Astrocyte of the spinal cord (primary cell): ENCODE measurements at regions not wholly inside any gene's neighbourhood (a gene's known extent, or its start where the extent isn't known, plus 50 kb on each side); places are given as distances from the start of the nearest gene placed in this dataset.

Experiments used
- DNase-seq: peaks from one replicate; pipeline ENCODE4 v3.0.0; 2011; ENCODE audit warnings: low read depth, low spot score
- H3K4me3 ChIP-seq: 2 replicates; pipeline ENCODE4 v1.5.1; 2011; ENCODE audit warnings: low read depth, mild to moderate bottlenecking, low read length, moderate library complexity
- in situ Hi-C: cut with HindIII; loops from 2 replicates; pipeline ENCODE4 v1.10.0; 2017; ENCODE audit warnings: low sequenced_read_pairs
- TF ChIP-seq, protein P1 (sequence below): IDR thresholded peaks from 2 replicates; pipeline ENCODE4 v1.5.1; 2012; ENCODE audit warnings: low read depth, mild to moderate bottlenecking, low read length, inconsistent platforms

DNA sequence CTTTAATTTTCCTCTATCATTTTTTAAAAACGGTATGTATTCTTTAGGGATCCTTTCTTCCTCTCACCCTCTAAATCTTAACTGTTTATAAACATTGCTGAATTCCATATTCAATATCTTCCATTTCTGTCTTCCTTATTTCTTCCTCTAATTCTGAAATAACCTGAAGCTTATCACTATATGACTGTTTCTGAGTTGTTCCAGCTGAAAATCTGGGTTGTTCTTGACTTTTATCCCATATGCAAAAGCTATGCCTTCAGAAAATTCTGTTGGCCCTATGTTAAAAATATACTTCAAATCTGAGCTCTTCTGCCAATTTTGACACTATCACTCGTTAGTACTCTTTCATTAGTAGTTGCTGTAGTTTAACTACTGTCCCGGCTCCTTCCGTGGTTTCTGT is 970.3 kb downstream of the BCL11B start:
- in situ Hi-C loops = no loop called here
- TF ChIP-seq, protein P1, sequence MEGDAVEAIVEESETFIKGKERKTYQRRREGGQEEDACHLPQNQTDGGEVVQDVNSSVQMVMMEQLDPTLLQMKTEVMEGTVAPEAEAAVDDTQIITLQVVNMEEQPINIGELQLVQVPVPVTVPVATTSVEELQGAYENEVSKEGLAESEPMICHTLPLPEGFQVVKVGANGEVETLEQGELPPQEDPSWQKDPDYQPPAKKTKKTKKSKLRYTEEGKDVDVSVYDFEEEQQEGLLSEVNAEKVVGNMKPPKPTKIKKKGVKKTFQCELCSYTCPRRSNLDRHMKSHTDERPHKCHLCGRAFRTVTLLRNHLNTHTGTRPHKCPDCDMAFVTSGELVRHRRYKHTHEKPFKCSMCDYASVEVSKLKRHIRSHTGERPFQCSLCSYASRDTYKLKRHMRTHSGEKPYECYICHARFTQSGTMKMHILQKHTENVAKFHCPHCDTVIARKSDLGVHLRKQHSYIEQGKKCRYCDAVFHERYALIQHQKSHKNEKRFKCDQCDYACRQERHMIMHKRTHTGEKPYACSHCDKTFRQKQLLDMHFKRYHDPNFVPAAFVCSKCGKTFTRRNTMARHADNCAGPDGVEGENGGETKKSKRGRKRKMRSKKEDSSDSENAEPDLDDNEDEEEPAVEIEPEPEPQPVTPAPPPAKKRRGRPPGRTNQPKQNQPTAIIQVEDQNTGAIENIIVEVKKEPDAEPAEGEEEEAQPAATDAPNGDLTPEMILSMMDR = no peak
- H3K4me3 ChIP-seq = no peak overlapping the region
- DNase-seq = no peak

DNA sequence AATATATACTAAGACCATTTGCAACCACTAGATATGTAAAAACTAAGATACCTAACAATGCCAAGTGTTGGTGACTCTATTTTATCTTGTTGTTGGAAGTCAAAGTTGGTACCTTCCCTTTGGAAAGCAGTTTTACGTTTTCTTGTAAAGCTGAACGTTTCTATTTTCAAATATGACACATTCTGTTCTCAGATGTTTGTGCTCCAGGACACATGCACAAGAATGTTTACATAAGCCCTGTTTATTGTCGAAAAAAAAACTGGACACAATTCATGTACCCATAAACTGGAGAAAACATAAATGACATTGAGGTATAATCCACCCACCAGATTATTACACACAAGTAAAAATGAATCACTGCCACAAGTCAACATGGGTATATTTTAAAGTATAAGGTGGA is 967.4 kb downstream of the BCL11B start:
- in situ Hi-C loops = no loop called here
- TF ChIP-seq, protein P1 = no peak
- no peak for DNase-seq
- no peak overlapping the region for H3K4me3 ChIP-seq

GRCh38 chr14:98309591-98309990 is 962.4 kb downstream of the BCL11B start:
- TF ChIP-seq, protein P1 = no peak
- no peak for DNase-seq
- in situ Hi-C loops = no loop called here
- H3K4me3 ChIP-seq = no peak overlapping the region

DNA sequence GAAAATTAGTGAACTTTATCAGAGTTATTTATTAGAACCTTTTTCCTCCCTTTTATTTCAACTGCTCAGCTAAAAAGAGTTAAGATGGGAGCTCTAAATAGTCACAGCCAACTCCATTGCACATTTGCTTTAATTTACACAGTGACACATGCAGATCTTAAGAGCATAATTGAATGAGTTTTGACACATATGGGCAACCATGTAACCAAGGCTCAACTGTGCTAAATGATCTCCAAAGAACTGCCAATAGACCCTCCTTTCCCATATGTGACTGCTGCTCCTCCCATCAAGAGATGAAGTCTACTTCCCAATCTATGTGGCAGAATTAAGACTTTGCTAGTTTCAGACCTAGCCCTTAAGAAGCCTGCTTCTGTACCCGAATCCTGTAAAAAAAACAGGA is 960.0 kb downstream of the BCL11B start:
- H3K4me3 ChIP-seq = no peak overlapping the region
- in situ Hi-C loops = no loop called here
- no peak for DNase-seq
- TF ChIP-seq, protein P1 = no peak

GRCh38 chr14:98321841-98322240 is 950.2 kb downstream of the BCL11B start:
- H3K4me3 ChIP-seq = no peak overlapping the region
- in situ Hi-C loops = no loop called here
- no peak for DNase-seq
- TF ChIP-seq, protein P1 = no peak

- DNase-seq = peak; percentile 55
- in situ Hi-C loops = no loop called here
- H3K4me3 ChIP-seq = no peak overlapping the region
- TF ChIP-seq, protein P1 = no peak
Measured at GRCh38 chr14:98323836-98324235, 948.2 kb downstream of the BCL11B start.

DNA sequence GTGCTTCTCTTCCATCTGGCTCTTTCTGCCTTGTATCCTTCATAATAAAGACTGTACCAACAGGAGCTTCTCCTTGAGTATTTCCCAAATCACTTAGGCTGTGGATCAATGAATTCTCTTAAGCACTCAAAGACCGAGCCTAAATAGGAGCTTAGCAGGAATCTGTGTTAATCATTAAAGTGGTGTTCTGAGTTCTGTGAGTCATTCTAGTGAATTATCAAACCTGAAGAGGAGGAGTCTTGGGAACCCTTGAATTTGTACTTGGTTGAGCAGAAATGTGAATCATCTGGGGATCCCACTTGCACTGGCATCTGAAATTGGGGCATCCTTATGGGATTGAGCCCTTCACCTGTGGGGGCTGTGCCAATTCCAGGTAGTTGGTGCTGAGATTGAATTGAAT is 946.2 kb downstream of the BCL11B start:
- TF ChIP-seq, protein P1 = no peak
- no peak for DNase-seq
- no peak overlapping the region for H3K4me3 ChIP-seq
- in situ Hi-C loops = no loop called here
